ENCODE measurements at regions not wholly inside any gene's neighbourhood (a gene's known extent, or its start where the extent isn't known, plus 50 kb on each side); places are given as distances from the start of the nearest gene placed in this dataset.

DNA sequence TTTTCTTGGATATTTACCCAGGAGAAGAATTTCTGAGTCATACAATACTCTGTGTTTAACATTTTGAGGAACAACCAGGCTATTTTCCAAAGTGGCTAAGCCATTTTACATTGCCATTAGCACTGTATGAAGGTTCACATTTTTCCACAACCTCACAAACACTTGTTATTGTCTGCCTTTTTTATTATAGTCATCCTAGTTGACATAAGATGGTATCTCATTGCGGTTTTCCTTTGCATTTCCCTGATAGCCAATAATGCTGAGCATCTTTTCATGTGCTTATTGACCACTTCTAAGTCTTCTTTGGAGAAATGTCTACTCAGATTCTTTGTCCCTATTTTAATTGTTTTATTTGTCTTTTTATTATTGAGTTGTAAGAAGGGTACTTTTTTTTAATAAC, 107.4 kb upstream of the CES5A start:
- TF ChIP-seq, protein P1, sequence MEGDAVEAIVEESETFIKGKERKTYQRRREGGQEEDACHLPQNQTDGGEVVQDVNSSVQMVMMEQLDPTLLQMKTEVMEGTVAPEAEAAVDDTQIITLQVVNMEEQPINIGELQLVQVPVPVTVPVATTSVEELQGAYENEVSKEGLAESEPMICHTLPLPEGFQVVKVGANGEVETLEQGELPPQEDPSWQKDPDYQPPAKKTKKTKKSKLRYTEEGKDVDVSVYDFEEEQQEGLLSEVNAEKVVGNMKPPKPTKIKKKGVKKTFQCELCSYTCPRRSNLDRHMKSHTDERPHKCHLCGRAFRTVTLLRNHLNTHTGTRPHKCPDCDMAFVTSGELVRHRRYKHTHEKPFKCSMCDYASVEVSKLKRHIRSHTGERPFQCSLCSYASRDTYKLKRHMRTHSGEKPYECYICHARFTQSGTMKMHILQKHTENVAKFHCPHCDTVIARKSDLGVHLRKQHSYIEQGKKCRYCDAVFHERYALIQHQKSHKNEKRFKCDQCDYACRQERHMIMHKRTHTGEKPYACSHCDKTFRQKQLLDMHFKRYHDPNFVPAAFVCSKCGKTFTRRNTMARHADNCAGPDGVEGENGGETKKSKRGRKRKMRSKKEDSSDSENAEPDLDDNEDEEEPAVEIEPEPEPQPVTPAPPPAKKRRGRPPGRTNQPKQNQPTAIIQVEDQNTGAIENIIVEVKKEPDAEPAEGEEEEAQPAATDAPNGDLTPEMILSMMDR (IDR thresholded peaks at IDR 0.05): no peak
- no peak for TF ChIP-seq POLR2A (IDR thresholded peaks at IDR 0.05)

Measured in ovary (tissue), 3 donors.